CD4-positive, alpha-beta T cell treated with Interferon alpha-2 for 1 hour (primary cell): ENCODE measurements at regions not wholly inside any gene's neighbourhood (a gene's known extent, or its start where the extent isn't known, plus 50 kb on each side); places are given as distances from the start of the nearest gene placed in this dataset.
A peak's percentile ranks its signal among the peaks of the same experiment; 100 is the strongest.
"Not testable (repeated sequence)": the region's sequence is repeated elsewhere in the genome, so short reads cannot be mapped to it uniquely, and the experiment has no call there.

Experiments used
- DNase-seq, 2 donors: peaks; one replicate each; pipeline ENCODE4 v3.0.0-alpha.2; 2020 to 2022

GRCh38 chr1:213742992-213743391 is 244.8 kb upstream of the PROX1 start:
- no peak for DNase-seq

DNA sequence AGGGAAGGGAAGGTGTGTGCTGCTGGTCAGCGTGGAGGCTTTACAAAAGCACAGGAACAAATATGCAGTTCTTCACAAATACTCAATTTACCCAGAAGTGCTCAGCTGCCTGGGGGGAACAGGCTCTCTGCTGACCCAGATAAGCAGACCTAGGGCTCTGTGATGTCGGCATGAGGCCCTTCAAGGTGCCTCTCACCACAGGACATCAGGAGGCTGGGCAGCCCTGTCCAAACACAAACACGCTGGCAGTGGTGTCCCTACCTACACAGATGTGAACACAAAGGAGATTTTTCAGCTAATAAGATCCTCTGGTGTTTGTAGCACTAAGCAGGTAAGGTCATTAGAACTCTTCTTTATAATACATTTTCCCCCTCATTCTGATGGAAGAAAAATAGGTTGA is 243.0 kb upstream of the PROX1 start:
- no peak for DNase-seq

DNA sequence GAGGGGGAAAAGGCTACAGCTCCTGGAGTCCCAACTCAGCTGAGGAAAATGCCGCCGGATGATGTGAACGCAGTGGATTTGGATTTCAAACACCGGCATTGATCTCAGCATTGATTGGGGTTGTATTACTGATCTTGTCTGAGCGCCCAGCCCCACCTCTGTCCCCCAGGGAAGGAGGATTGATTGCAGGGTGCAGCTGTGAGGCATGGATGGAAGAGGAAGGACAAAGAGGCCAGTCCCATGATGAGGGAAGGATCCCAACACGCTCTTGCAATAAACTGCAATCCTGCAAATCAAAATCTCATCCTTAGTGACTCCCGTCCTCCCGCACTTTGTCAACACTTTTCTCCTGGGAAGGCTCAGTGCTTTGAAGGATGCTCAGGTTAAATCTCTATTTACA is 242.3 kb upstream of the PROX1 start:
- DNase-seq = no peak

DNA sequence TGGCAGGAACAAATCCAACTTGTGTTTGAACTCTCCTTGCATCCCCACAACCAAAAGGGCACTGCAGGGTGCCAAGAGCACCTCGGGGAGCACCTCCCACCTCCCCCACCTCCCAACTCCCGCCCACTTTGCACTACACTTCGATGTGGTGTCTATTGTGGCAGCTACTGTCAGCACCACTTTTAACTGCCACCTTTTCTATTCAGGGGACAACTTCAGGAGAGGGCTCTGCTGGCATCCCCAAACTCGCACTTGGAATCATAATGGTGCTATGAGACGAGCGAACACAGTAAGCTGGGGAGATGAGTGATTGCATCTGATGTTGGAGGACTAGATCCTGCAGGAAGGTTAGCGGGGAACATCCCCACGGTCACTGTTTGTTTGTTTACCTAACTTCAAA is 238.2 kb upstream of the PROX1 start:
- DNase-seq = no peak

GRCh38 chr1:213750231-213751063 is 237.3 kb upstream of the PROX1 start:
- no peak for DNase-seq

DNA sequence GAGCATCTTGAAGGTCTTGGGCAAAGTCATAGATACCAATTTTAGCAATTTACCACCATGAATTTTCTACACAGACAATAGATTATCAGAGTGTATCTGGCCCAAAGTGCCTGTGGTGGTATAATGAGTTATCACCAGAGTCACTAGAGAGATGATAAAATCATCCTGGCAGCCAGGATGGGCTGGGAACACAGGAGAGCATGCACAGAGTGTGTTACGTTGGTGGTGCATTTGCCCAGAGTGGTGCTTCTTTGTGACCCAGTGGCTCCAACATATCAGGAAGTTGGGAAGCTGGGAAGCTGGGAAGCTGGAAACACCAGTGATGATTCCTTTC is 236.7 kb upstream of the PROX1 start:
- no peak for DNase-seq

DNA sequence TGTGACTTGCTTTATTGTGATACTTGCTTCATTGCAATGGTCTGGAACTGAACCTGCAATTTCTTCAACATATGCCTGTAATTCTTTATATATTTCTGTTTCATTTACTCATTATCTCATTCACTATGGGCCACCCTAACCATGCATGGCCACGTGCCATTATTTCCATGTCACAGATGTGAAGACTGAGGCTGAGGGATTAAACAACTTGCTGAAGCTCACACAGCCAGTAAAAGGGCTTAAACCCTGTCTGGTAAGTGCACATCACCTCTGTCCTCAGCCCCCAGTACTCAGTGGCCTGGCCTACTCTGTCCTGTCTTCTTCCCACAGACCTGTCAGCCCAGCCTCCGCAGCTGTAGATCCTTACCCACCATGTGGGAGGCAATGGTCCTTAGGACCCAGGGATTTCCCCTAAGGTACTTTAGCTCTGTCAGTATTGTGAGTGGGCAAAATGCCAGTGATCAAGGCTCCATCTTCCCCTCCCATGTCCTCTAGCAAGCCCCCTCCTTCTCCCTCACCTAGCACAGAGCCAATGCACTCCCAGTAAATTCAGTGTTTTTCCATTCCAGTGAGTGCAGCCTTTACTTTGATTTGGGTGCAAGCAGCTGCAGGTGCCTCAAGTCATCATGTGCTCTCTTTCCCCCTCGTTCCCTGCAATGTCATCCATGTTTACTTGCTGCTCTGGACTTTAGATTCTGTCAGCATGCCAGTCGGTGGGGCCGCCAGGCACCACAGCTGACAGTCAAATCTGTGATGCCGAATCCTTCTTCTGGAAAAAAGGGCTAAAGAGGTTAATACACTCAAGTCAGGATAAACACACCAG is 228.2 kb upstream of the PROX1 start:
- no peak for DNase-seq

- peak; percentile 4 to 19 for DNase-seq
These were observed 225.8 kb upstream of the PROX1 start for GRCh38 chr1:213761845-213762407.

DNA sequence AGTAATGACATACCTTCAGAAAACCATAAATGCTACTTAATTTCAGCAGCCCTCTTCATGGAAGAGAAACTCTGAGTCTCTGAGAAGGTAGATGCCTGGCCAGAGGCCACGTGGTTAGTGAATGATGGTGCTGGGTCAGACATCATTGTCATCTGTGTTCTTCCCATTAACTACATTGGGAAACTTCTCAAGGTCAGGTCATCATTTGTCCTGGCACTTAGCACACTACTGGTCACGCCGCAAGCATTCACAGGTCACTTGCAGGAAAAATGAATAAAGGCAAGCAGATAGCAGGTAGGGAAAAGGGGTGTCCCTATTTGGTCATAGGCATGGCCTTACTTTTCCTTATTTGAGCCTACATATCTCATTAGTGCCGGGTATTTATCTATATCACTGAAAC is 220.1 kb upstream of the PROX1 start:
- no peak for DNase-seq

DNA sequence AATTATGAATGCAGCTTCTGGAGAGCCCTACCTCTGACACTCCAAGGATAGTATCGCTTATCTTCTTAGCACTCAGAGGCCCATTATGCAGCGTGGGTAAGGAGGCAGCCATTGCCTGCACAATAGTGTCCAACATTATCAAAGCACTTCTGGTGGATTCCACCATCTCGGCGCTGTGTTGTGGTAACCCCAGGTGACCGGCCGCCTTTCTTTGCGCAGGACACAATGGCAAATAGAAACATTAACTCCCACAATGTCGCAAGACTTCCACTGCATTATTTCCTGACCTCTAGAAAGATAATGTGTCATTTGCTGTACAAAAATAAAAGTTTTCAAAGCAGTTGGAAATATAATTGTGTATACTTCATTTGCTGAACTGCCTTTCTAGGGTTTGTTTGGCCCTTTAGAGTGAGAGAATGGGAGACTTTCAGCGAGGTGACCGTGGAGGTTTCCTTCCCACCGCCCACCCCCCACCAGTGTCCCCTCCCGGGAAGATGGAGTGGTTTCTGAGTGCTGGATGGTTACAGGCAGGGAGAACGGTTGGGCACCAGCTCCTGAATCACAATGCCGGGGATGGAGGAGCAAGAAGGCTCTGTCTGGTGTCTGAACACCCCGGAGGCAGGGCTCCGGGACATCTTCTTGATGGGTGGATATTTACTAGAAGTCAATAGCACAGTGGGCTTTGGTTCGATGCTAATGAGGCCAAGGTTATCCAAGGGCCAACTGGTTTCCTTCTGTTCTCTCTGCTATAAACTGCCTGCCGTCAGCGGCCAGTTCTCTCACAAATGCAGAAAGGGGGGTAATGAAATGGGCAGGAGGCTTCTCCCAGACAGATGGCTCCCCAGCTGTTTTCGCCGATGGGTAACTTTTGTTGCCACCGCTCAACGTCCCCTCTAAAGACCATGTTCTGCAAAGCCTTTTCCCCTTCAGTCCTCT is 215.4 kb upstream of the PROX1 start:
- DNase-seq = no peak

DNA sequence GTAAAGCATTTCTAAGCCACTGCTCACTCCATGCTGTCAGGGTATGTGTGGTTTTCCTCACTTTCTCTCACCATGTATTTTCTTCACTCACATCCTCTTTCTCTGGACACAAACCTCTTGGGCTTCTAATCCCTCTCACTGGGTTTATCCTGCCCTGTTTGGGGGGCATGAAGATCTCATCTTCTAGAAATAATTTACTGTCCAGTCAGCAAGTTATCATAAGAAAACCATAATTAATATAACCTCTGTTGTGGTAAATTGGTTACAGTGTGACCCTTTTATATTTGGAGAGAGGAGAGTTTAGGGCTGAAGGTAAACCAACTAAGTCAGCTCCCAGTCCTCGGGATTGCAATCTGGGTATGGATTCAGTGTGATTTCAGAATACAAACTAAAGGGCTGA is 213.8 kb upstream of the PROX1 start:
- no peak for DNase-seq

DNA sequence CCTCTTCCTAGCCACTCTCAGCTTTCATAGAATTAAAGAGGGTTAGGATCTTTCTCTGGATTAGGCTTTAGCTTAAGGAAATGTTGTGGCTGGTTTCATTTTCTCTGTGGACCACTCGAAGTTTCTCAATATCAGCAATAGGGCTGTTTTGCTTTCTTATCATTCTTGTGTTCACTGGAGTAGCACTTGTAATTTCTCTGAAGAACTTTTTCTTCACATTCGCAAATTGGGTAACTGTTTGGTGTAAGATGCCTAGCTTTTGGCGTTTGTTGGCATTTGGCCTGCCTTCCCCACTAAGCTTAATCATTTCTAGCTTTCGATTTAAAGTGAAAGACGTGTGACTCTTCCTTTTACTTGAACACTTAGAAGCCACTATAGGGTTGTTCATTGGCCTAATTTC is 210.8 kb upstream of the PROX1 start:
- DNase-seq = no peak

- DNase-seq = no peak
These were observed 208.5 kb upstream of the PROX1 start for GRCh38 chr1:213779228-213779627.

GRCh38 chr1:213782941-213783672 is 204.7 kb upstream of the PROX1 start:
- no peak for DNase-seq

- peak in 1 of 2 donors; percentile 13 for DNase-seq
These were observed 203.9 kb upstream of the PROX1 start for GRCh38 chr1:213783893-213784292.

GRCh38 chr1:213786683-213787082 is 201.1 kb upstream of the PROX1 start:
- DNase-seq = no peak

DNA sequence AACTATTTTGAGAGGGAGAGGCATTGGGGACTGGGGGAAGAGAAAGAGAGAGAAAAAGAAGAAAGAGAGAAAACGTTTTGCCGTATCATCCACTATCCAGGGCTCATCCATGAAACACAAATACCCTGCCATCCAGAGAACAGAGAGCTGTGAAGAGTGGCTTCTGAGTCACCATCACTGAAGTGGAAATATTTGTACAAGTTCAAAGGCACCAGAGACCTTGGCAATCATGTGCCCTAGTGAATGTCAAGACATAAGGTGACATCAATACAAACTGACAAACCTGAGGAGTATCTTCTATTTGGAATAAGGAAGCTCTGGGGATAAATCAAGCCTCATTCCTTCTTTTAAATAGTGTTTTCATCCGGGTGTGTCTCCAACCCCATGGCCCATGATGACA is 197.2 kb upstream of the PROX1 start:
- DNase-seq = no peak

- DNase-seq = no peak
These were observed 194.2 kb upstream of the PROX1 start for GRCh38 chr1:213793482-213794067.

DNA sequence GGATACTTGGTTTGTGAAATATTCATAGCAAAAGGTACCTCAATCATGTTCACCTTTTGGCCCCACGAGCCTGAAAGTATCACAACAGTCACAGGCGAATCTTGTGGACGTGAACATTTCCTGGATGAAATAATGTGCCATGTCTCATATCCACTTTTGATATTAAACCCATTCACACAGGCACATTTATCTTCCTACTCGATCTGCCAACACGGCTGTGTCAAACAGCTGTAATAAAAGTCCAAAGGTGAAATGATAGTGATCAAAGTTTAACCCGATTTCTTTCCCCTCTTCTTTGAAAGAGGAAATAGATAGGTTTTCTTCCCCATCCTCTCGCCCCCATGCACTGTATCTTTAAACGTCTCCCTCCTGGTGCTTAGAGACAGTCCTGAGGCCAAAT is 191.2 kb upstream of the PROX1 start:
- no peak for DNase-seq

GRCh38 chr1:213808288-213808687 is 179.5 kb upstream of the PROX1 start:
- not testable (repeated sequence) for DNase-seq

GRCh38 chr1:213817156-213817555 is 170.6 kb upstream of the PROX1 start:
- DNase-seq = no peak
